ENCODE measurements at regions not wholly inside any gene's neighbourhood (a gene's known extent, or its start where the extent isn't known, plus 50 kb on each side); places are given as distances from the start of the nearest gene placed in this dataset.
A peak's percentile ranks its signal among the peaks of the same experiment; 100 is the strongest.

- H3K4me3 ChIP-seq, result no peak overlapping the region
- H3K4me1 ChIP-seq, result peaks cover 51% of the 10 kb centered on the region
- TF ChIP-seq Cebpa-rat (IDR thresholded peaks at IDR 0.05), result no peak
- no peaks in the 10 kb centered on the region for H3K36me3 ChIP-seq
- H3K27ac ChIP-seq, result no peak overlapping the region
- H3K4me2 ChIP-seq, result peak overlapping the region; percentile 62
- no peaks in the 10 kb centered on the region for H3K9me3 ChIP-seq
- H4K20me1 ChIP-seq, result no peaks in the 10 kb centered on the region
- no peak overlapping the region for H3K9ac ChIP-seq
- peaks cover 35% of the 10 kb centered on the region for H3K27me3 ChIP-seq
Measured at GRCh38 chr12:131607658-131608447, 103.0 kb upstream of the SFSWAP start.

- Histone ChIP-seq H3K4me1 (peaks cover 42% of the 10 kb centered on the region), H3K9me3 (no peaks in the 10 kb centered on the region), H3K9ac (no peak overlapping the region), H3K36me3 (no peaks in the 10 kb centered on the region), H3K27ac (no peak overlapping the region), H4K20me1 (no peaks in the 10 kb centered on the region), H3K4me2 (peak overlapping the region; percentile 55), H3K27me3 (peaks cover 24% of the 10 kb centered on the region), H3K4me3 (no peak overlapping the region)
- TF ChIP-seq Cebpa-rat (IDR thresholded peaks at IDR 0.05), result no peak
Measured at GRCh38 chr12:131608740-131609690, 101.9 kb upstream of the SFSWAP start.

- no peaks in the 10 kb centered on the region for H3K36me3 ChIP-seq
- H3K9me3 ChIP-seq, result no peaks in the 10 kb centered on the region
- no peak overlapping the region for H3K27ac ChIP-seq
- H4K20me1 ChIP-seq, result no peaks in the 10 kb centered on the region
- peaks cover 16% of the 10 kb centered on the region for H3K27me3 ChIP-seq
- no peak for TF ChIP-seq Cebpa-rat (IDR thresholded peaks at IDR 0.05)
- H3K4me1 ChIP-seq, result peaks cover 34% of the 10 kb centered on the region
- H3K9ac ChIP-seq, result no peak overlapping the region
- H3K4me3 ChIP-seq, result no peak overlapping the region
- H3K4me2 ChIP-seq, result peak overlapping the region; percentile 55
Measured at GRCh38 chr12:131609762-131610161, 101.1 kb upstream of the SFSWAP start.

- Histone ChIP-seq H3K36me3 (no peaks in the 10 kb centered on the region), H3K9me3 (no peaks in the 10 kb centered on the region), H3K4me2 (no peak overlapping the region), H3K27me3 (peaks cover 12% of the 10 kb centered on the region), H3K9ac (no peak overlapping the region), H4K20me1 (no peaks in the 10 kb centered on the region), H3K4me1 (peaks cover 31% of the 10 kb centered on the region), H3K27ac (no peak overlapping the region), H3K4me3 (no peak overlapping the region)
- TF ChIP-seq Cebpa-rat (IDR thresholded peaks at IDR 0.05), result no peak
Measured at GRCh38 chr12:131610181-131610580, 100.7 kb upstream of the SFSWAP start.

GRCh38 chr12:131610891-131611290, 100.0 kb upstream of the SFSWAP start:
- Histone ChIP-seq H3K27me3 (peaks cover 5% of the 10 kb centered on the region; the same call in 1 of the 2 replicates), H4K20me1 (no peaks in the 10 kb centered on the region), H3K9ac (no peak overlapping the region), H3K4me2 (no peak overlapping the region), H3K27ac (no peak overlapping the region), H3K9me3 (no peaks in the 10 kb centered on the region), H3K4me3 (no peak overlapping the region), H3K36me3 (no peaks in the 10 kb centered on the region), H3K4me1 (peaks cover 31% of the 10 kb centered on the region)
- no peak for TF ChIP-seq Cebpa-rat (IDR thresholded peaks at IDR 0.05)

- no peaks in the 10 kb centered on the region for H3K27me3 ChIP-seq
- no peak overlapping the region for H3K27ac ChIP-seq
Measured at GRCh38 chr12:131611416-131612091, 99.3 kb upstream of the SFSWAP start.

GRCh38 chr12:131612092-131612755, 98.7 kb upstream of the SFSWAP start:
- Histone ChIP-seq H3K4me1 (peaks cover 28% of the 10 kb centered on the region), H4K20me1 (peaks cover 7% of the 10 kb centered on the region; the same call in 1 of the 2 replicates), H3K9me3 (no peaks in the 10 kb centered on the region), H3K9ac (no peak overlapping the region), H3K36me3 (no peaks in the 10 kb centered on the region), H3K4me3 (no peak overlapping the region), H3K27me3 (no peaks in the 10 kb centered on the region), H3K4me2 (no peak overlapping the region), H3K27ac (no peak overlapping the region)
- no peak for TF ChIP-seq Cebpa-rat (IDR thresholded peaks at IDR 0.05)

More at GRCh38 chr12:131611416-131612091, 99.3 kb upstream of the SFSWAP start:
- H3K4me1 ChIP-seq, result peaks cover 31% of the 10 kb centered on the region
- H4K20me1 ChIP-seq, result 0 out of 2 replicates have a peak, but pooled peaks cover under 1% of the 10 kb centered on the region
- H3K4me2 ChIP-seq, result no peak overlapping the region
- no peaks in the 10 kb centered on the region for H3K9me3 ChIP-seq
- H3K9ac ChIP-seq, result no peak overlapping the region
- TF ChIP-seq Cebpa-rat (IDR thresholded peaks at IDR 0.05), result no peak
- no peaks in the 10 kb centered on the region for H3K36me3 ChIP-seq
- H3K4me3 ChIP-seq, result no peak overlapping the region

GRCh38 chr12:131613186-131613585, 97.7 kb upstream of the SFSWAP start:
- no peak for TF ChIP-seq Cebpa-rat (IDR thresholded peaks at IDR 0.05)
- Histone ChIP-seq H4K20me1 (peaks cover 17% of the 10 kb centered on the region; the same call in 1 of the 2 replicates), H3K9ac (no peak overlapping the region), H3K9me3 (no peaks in the 10 kb centered on the region), H3K27me3 (peaks cover 8% of the 10 kb centered on the region), H3K4me2 (no peak overlapping the region), H3K36me3 (no peaks in the 10 kb centered on the region), H3K4me1 (peaks cover 19% of the 10 kb centered on the region), H3K4me3 (no peak overlapping the region), H3K27ac (no peak overlapping the region)

- Histone ChIP-seq H3K9ac (no peak overlapping the region), H4K20me1 (peaks cover 22% of the 10 kb centered on the region; the same call in 1 of the 2 replicates), H3K27me3 (peaks cover 13% of the 10 kb centered on the region), H3K4me3 (no peak overlapping the region), H3K36me3 (no peaks in the 10 kb centered on the region), H3K4me2 (no peak overlapping the region), H3K9me3 (no peaks in the 10 kb centered on the region), H3K27ac (no peak overlapping the region), H3K4me1 (peaks cover 14% of the 10 kb centered on the region)
- TF ChIP-seq Cebpa-rat (IDR thresholded peaks at IDR 0.05), result no peak
Measured at GRCh38 chr12:131613678-131614077, 97.2 kb upstream of the SFSWAP start.

Data from BLaER1 (cell line).